NCI-H345 treated with DMSO at 0.1 percent for 48 hours (cell line): ENCODE measurements at regions not wholly inside any gene's neighbourhood (a gene's known extent, or its start where the extent isn't known, plus 50 kb on each side); places are given as distances from the start of the nearest gene placed in this dataset.

Source experiments
- DNase-seq: peaks from one replicate; lab custom pipeline; 2025; ENCODE audit not compliant: unreplicated experiment; lab: John Stamatoyannopoulos, UW

DNA sequence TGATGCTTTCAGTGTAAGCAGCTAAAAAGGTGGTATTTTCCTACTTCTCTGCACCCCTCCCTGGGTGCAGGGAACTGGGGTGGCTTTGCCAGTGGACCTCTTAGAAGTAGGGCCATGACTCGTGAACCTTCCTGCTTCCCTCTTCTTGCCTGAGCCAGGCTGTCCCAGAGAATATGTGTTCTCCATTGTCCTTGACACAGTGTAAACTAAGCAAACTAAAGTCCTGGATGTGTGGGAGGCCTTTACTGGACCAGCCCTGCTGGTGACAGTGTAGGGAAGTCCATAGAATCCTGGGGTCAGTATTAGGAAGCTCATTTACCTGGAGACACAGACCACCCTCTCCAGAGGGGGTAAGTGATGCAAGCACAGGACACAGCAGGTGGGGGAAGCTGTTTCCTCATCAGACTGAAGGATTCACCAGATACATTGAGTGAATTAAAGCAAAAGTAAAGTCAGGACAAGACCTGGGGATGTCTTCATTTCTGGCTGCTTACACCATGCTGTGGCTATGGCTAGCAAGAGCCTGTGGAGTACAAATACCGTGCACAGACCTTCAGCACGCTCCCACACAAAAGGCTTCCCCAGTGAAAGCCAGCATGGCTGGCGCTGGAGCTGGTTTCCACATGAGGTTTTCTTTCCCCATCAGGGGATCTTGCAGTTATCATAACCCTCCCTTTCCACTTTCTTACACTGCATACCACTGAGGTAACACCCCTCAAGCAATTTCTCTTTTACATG is 64.8 kb upstream of the LPP start:
- DNase-seq = no peak

DNA sequence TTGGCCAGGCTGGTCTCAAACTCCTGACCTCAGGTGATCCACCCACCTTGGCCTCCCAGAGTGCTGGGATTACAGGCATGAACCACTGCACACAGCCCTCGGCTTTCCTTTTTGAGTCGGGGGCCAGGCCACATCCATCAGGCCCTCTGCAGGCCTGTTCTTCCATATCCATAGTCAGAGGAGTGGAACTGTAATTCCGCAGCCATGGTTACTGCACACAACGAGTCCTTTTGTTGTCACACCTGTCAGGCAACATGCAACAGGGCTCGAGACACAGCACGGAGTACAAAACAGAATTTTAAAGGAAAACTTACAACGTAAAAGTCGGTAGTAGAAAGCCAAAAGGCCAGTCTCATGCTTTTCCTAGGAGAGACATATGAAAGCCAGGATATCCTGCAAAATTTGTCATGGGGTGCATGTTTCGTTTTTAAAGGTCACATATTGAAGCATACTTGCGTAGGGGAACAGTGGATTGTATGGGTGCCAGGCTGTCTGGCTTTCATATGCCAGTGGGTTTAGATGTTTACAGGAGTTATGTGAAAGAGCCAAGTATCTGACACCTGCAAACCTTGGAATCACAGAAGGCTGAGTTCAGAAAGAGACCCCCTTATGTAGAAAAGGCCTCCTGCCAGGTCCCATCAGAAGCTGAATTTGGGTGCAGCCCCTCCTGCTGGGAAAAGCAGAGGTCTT is 63.2 kb upstream of the LPP start:
- DNase-seq = peak; percentile 56

DNA sequence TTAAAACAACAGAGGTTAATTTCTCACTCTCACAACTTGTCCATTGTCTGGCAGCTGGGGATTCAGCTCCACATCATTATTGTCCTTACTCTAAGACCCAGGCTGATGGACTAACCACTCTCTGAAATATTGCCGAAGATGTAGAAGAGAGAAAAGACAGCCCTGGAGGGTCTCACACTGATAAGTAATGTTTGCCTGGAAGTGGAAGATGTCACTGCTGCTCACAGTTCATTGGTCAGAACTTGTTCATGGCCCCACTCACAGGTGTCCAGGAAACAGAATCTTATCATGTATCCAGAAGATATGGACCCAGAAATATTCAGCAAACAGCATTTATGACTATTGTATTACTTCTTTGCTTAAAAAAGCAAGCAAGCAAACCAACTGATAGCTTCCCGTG is 62.2 kb upstream of the LPP start:
- no peak for DNase-seq

DNA sequence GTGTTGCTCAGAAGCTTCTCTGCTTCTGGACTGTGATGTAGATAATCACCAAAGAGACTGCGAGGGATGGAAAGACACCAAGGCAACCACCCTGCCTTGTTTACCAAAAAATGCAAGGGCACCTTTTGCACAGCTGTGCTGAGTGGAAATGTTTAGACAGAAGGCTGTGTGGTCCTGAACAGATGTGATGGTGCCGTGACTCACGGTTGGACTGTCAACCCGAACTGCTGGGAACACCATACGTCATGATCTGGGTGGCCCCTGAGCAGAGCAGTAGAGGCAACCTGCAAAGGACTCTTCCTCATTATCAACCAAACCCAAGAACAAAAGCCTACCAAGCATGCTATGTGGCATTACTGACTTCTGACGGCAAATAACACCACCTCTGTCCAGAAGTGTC is 61.3 kb upstream of the LPP start:
- no peak for DNase-seq

DNA sequence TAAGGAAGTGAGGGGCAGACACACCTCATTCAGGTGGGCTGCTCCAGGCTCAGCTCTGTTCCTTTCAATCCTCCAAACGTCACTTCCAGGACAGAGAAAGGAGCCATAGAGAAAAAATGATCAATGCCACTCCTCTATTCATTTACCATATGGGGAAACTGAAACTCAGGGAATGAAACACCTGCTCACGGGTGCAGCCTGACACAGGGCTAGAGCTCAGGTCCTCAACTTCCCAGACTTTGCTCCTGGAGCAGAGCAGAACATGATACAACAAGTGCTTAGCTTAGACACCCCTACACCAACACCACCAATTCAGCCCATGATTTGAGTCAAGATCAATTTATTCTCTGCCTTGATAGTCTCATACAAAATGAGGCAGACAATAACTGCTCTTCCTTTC is 58.5 kb upstream of the LPP start:
- no peak for DNase-seq

DNA sequence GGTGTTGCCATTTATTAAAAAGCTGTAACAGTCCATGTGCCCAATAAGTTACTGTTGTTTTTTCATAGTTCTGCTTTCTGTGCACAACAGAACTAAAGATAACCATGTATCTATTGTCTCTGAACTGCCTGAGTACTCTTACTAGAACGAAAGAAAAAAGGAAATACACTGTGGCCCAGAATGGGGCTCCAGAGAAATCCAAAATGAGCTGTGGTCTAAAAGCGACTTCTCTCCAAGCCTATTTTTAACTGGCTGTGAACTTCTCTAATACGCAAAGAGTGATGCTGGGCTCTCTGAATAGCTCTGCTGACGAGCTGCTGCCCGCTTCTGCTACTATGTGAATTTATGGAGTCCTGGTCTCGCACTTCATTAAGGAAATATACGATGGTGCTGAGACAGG is 56.2 kb upstream of the LPP start:
- DNase-seq = no peak

DNA sequence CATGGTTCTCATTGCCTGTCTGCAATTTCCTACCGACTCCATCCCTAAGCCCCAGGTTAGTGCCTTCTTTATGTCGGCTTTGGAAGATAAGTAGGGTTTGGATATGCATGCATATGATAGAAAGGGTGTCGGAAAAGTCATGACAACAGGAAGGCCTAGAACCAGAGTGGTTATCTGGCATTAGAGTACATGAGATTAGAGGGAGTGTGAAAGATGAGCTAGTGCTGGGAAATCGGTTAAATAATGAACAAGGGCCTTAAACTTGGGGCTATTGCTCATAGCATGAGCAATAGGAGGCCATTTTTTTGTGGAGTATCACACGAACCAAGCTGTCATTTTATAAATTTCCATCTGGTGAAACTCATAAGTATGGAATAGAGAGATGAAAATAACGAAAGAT is 54.0 kb upstream of the LPP start:
- DNase-seq = no peak

DNA sequence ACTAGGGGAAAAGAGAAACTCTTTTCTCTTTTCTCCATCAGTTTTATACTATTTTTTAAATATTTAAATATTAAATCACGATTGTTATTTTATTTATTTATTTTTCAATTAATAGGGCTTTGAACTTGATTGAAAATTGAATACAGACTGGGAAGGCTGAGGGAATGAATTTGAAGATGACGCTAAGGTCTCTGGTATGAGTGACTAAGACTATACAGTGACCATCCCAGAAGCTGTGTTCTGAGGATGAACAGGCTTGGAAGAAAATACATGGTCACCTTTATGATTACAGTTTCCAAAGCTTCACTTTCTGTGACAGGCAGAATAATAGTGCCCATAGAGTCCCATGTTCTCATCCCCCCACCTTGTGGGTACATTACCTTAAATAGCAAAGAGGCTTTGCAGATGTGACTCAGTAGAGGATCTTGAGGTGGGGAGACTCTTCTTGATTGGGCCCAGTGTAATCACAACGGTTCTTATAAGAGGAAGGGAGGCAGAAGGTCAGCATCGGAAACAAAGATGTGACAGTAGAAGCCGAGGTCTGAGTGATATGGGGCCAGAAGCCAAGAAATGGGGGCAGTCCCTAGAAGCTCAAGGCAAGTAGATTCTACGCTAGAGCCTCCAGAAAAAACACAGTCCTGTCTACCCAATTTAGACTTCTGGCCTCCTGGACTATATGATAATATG is 51.0 kb upstream of the LPP start:
- DNase-seq = no peak

DNA sequence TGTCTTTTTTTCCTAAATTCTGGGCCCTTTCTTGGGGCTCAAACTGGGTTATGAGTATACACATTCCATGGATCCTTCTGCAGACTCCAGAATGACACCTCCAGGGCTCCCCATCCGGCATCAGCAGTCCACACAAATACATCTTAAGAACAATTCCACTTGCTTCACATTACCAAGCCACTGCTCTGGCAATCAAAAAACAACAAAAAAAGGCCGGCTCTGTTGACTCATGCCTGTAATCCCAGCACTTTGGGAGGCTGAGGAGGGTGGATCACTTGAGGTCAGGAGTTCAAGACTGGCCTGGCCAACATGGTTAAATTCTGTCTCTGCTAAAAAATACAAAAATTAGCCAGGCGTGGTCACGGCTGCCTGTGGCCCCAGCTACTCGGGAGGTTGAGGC is 49.9 kb upstream of the LPP start:
- no peak for DNase-seq
